Panc1 (cell line): ENCODE measurements at regions not wholly inside any gene's neighbourhood (a gene's known extent, or its start where the extent isn't known, plus 50 kb on each side); places are given as distances from the start of the nearest gene placed in this dataset.

Experiments used
- CTCF ChIP-seq: fragments of 450-650 bp; IDR thresholded peaks from 2 replicates; pipeline ENCODE4 v1.5.1; 2017; ENCODE audit warnings: mild to moderate bottlenecking
- POLR2AphosphoS5 ChIP-seq: IDR thresholded peaks from 2 replicates; pipeline ENCODE4 v1.6.1; 2012; ENCODE audit warnings: mild to moderate bottlenecking, low read depth, low read length, moderate library complexity
- TF ChIP-seq, protein P1 (sequence below), 2 experiments: IDR thresholded peaks; 2 replicates each; pipeline ENCODE4 v1.6.1; 2011 to 2012; ENCODE audit warnings: low read depth in 2 of 2, control low read depth in 1 of 2, low read length in 1 of 2, mild to moderate bottlenecking in 1 of 2, moderate library complexity in 1 of 2; ENCODE audit not compliant: insufficient read depth in 1 of 2

DNA sequence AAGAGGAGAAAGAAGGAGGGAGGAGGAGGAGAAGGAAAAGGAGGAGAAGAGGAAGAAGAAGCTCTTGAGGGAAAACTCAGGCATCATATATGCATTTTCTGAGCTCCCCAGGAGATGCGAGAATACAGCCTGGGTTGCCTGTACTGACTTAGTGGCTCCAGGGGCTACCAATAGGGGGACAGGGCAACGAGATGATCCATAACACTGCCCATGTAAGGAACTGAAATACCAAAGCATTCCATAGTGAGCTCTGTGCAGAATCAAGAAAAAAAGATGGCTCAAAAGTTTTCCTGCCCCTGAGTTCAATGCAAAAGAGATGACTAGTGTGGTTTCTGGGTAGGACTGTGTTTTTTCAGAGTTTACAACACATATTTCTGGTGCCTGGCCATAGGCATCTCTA lies 258.7 kb downstream of the ALDH8A1 start:
- TF ChIP-seq CTCF: no peak
- TF ChIP-seq POLR2AphosphoS5: no peak
- TF ChIP-seq, protein P1, sequence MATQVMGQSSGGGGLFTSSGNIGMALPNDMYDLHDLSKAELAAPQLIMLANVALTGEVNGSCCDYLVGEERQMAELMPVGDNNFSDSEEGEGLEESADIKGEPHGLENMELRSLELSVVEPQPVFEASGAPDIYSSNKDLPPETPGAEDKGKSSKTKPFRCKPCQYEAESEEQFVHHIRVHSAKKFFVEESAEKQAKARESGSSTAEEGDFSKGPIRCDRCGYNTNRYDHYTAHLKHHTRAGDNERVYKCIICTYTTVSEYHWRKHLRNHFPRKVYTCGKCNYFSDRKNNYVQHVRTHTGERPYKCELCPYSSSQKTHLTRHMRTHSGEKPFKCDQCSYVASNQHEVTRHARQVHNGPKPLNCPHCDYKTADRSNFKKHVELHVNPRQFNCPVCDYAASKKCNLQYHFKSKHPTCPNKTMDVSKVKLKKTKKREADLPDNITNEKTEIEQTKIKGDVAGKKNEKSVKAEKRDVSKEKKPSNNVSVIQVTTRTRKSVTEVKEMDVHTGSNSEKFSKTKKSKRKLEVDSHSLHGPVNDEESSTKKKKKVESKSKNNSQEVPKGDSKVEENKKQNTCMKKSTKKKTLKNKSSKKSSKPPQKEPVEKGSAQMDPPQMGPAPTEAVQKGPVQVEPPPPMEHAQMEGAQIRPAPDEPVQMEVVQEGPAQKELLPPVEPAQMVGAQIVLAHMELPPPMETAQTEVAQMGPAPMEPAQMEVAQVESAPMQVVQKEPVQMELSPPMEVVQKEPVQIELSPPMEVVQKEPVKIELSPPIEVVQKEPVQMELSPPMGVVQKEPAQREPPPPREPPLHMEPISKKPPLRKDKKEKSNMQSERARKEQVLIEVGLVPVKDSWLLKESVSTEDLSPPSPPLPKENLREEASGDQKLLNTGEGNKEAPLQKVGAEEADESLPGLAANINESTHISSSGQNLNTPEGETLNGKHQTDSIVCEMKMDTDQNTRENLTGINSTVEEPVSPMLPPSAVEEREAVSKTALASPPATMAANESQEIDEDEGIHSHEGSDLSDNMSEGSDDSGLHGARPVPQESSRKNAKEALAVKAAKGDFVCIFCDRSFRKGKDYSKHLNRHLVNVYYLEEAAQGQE (IDR thresholded peaks at IDR 0.05; ENCODE audit: insufficient read depth in 1 of 2, low read depth in 2 of 2, low read length in 1 of 2): no peak
